ENCODE measurements at regions not wholly inside any gene's neighbourhood (a gene's known extent, or its start where the extent isn't known, plus 50 kb on each side); places are given as distances from the start of the nearest gene placed in this dataset.

GRCh38 chr2:182477774-182478173 is 50.9 kb upstream of the PDE1A start:
- TF ChIP-seq GATA3 (IDR thresholded peaks at IDR 0.05; ENCODE audit: low read depth, low read length) (no peak), GATA2 (IDR thresholded peaks at IDR 0.05; ENCODE audit: low read depth, low read length) (no peak)

DNA sequence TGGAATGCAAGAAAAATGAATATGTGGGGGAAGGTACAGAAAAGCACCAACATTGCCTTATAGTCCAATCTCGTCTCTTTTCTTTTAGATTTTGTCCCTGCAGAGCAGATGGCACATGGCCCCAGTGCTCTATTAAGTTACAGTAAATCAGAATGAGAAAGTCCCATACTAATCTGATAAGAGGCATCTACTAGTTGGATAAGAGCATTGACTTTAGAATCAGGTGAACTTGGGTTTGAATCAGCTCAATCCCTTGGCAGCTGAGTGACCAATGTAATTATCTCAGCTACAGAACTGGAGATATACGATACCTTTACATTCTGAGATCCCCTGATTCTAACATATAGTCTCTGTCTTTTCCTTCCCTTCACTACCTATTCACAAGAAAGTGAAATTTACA is 54.8 kb upstream of the PDE1A start:
- TF ChIP-seq GATA3 (IDR thresholded peaks at IDR 0.05; ENCODE audit: low read depth, low read length) (no peak), GATA2 (IDR thresholded peaks at IDR 0.05; ENCODE audit: low read depth, low read length) (no peak)

DNA sequence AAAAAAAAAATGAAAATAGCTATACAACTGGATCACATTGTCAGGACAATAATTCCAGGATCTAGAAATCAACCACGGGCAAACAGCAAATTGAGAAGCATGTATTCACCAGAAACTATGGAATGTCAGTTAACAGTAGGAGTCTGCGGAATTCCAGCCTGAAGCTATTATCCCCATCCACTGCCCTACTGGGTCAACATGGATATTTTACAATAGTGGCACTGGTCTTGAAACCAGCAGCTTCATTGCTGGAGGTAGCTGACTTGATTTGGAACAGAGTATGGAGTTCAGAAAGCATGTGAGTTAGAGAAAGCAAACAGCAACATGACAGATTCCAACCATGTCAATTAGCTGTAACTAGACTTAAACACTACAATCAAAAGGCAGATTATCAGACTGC is 55.7 kb upstream of the PDE1A start:
- TF ChIP-seq GATA2 (IDR thresholded peaks at IDR 0.05; ENCODE audit: low read depth, low read length), result no peak
- no peak for TF ChIP-seq GATA3 (IDR thresholded peaks at IDR 0.05; ENCODE audit: low read depth, low read length)

GRCh38 chr2:182496596-182496995 is 69.8 kb upstream of the PDE1A start:
- TF ChIP-seq GATA3 (IDR thresholded peaks at IDR 0.05; ENCODE audit: low read depth, low read length) (no peak), GATA2 (IDR thresholded peaks at IDR 0.05; ENCODE audit: low read depth, low read length) (no peak)

DNA sequence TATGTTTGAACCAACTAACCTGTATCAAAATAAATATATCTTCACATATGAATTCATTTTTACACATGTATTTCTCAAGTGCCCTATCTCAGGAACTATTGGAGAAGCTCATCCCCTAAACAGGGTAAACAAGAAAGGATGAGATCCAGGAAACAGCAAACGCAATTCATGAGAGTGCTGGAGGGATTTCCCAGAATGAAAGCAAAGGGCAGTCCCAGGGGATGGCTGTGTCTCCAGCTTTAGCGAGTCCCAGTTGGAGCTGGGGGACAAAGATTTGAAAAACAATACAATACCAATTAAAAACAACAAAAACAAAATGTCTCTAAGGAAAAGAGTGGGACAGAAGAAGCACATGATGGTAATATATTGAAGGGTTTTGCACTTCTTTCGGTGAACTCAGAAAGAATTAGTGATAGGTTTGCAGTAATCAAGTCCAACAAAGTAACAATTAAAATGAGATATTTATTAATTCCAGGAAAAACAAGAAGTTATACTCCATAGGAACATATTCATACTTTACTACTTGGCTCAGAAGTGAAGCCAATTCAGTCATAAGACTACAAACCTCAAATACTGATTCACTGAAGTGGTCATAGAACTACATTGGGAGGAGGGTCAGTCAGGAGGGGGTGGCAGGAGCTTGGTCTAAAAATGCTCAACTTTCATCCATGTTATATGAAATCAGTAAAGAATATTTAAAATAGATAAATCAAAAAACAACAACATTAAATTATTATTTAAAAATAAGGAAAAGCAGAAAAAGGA is 73.1 kb upstream of the PDE1A start:
- TF ChIP-seq GATA3 (IDR thresholded peaks at IDR 0.05; ENCODE audit: low read depth, low read length) (no peak), GATA2 (IDR thresholded peaks at IDR 0.05; ENCODE audit: low read depth, low read length) (no peak)

DNA sequence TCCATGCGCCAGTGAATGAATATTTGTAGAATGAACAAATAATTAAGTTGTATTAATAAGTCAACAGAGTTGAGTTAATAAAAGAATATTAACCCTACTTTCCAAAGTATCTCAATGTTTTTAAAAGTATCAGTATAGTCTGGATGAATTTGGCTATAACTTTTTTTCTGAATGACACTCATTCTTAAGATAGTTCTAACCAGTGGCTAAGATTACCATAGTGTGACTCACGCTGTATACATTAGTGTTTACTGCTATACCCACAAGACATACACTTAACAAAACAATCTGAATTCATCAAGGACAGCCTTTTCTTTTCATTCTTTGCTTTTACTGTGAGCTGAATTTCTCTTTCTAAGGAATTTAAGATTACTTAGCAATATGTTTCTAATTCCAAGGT is 77.0 kb upstream of the PDE1A start:
- no peak for TF ChIP-seq GATA2 (IDR thresholded peaks at IDR 0.05; ENCODE audit: low read depth, low read length)
- TF ChIP-seq GATA3 (IDR thresholded peaks at IDR 0.05; ENCODE audit: low read depth, low read length), result no peak

- TF ChIP-seq GATA3 (IDR thresholded peaks at IDR 0.05; ENCODE audit: low read depth, low read length) (no peak), GATA2 (IDR thresholded peaks at IDR 0.05; ENCODE audit: low read depth, low read length) (no peak)
Measured at GRCh38 chr2:182504903-182505302, 78.1 kb upstream of the PDE1A start.

GRCh38 chr2:182506606-182507005 is 79.8 kb upstream of the PDE1A start:
- TF ChIP-seq GATA2 (IDR thresholded peaks at IDR 0.05; ENCODE audit: low read depth, low read length) (no peak), GATA3 (IDR thresholded peaks at IDR 0.05; ENCODE audit: low read depth, low read length) (no peak)

DNA sequence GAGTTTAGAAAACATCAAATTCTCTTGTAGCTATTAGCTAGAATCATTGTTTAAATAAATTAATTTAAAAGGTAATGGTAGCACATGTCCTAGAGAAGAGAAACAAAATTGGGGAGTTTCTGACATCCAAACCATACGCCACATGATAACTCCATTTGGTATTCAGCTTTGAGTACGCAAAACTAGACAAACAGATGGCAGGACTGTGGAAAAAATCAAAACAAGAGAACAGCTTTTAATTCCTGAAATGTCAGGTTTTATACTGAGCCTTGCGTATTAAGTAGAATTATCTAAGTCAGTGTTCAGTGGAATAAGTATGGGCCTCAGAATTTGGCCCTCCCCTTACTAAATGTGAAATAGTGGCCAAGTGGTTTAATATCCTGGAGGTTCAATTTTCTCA is 82.4 kb upstream of the PDE1A start:
- TF ChIP-seq GATA3 (IDR thresholded peaks at IDR 0.05; ENCODE audit: low read depth, low read length), result no peak
- TF ChIP-seq GATA2 (IDR thresholded peaks at IDR 0.05; ENCODE audit: low read depth, low read length), result no peak

DNA sequence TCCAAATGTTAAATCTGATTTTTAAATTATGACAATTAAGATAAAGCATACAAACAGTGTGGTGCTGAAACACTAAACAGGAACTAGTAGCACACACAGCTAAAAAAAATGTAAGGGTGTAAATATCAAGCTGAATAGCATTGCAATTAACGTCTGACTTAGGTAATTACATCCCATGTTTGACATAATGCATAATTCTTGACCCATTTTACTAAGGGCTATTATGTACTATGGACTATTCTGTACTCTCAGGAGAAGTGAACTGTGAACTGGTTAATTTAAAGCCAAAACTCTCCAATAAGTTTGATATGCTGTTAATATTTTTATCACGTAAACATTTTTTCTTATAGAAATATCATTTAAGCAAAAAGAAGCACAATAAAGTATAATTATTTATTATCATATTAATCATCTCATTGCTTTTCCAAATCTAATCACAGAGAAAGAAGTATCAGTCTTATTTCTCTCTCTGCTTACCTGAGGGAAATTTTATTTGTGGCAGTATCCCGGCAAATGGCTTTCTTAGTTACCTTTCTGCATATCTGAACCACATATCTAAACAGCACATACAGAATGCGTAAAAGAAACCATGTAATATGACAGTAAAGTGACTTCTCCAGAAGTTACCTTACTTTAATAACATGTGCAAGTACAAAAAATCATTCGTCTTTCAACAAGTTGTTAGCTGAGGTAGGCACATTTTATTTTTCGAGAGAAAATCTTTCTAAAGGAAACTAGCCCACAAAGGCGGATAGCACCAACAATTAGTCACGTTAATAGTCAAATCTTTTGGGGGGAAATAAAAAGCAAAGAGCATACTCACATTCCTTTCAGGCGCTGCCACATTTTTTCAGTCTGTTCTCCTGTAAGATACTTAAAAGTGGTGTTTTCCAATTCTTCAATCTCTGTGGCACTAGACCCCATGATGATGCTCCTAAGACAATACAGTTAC is 94.9 kb upstream of the PDE1A start:
- TF ChIP-seq GATA2 (IDR thresholded peaks at IDR 0.05; ENCODE audit: low read depth, low read length), result no peak
- no peak for TF ChIP-seq GATA3 (IDR thresholded peaks at IDR 0.05; ENCODE audit: low read depth, low read length)

DNA sequence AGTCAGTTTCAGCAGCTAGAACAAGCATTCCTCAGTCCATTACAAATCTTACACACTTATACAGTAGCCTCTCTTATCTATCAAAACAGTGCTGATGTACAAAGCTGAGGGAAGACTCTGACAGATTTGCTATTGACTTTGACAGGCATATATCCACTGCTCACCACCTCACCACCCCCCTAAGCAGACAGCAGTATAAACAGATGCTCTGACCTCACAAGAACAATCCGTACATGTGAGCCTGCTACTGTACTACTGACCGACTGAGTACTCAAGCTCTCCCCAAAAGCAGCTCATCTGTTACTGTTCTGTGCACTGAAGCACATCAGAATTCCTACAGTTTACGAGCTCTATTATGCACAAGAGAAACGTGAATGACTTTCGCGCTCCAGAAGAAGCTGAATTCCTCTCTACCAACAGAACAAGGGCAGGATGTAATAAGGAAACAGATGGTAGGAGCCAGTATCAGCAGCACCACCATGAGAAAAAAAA is 95.6 kb upstream of the PDE1A start:
- TF ChIP-seq GATA3 (IDR thresholded peaks at IDR 0.05; ENCODE audit: low read depth, low read length) (no peak), GATA2 (IDR thresholded peaks at IDR 0.05; ENCODE audit: low read depth, low read length) (no peak)

DNA sequence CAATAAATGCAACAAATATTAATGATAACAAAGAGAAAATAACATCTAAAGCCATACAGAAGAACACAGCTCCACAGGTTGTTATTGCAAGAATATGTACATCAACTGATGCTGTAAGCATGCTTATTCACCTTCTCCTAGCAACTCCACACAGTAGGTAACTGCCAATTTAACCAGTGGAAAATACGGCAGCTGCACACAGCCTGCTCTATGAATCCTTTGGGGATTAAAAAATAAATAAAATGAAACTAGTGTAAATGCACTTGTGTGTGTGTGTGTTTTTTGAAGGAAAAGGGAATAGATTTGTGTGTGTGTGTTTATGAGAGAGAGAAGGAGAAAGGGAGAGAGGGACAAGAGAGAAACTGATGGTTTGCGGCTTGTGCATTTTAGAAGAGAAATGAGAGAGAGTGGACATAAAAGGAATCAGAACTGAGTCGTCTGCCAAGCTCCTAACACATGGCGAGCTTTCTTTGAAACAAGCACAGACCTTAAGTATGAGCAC is 96.2 kb upstream of the PDE1A start:
- TF ChIP-seq GATA3 (IDR thresholded peaks at IDR 0.05; ENCODE audit: low read depth, low read length), result no peak
- TF ChIP-seq GATA2 (IDR thresholded peaks at IDR 0.05; ENCODE audit: low read depth, low read length), result no peak

- no peak for TF ChIP-seq GATA3 (IDR thresholded peaks at IDR 0.05; ENCODE audit: low read depth, low read length)
- no peak for TF ChIP-seq GATA2 (IDR thresholded peaks at IDR 0.05; ENCODE audit: low read depth, low read length)
Measured at GRCh38 chr2:182530636-182531035, 103.8 kb upstream of the PDE1A start.

DNA sequence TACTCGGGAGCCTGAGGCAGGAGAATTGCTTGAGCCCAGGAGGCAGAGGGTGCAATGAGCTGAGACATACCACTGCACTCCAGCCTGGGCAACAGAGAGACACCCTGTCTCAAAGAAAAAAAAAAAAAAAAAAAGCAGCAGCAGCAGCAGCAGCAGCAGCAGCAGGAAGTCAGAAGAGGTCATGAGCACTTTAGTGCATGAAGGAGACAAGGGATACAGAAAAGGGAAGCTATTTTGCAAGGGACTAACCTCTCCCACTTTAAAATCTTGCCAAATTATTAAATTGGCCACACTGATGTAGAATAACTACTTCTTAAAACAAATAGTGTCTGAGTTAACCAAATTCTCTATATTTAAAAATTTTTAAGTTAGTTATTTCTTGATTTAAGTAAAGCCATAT is 113.4 kb upstream of the PDE1A start:
- TF ChIP-seq GATA3 (IDR thresholded peaks at IDR 0.05; ENCODE audit: low read depth, low read length), result no peak
- no peak for TF ChIP-seq GATA2 (IDR thresholded peaks at IDR 0.05; ENCODE audit: low read depth, low read length)
